Activated CD4-positive, alpha-beta T cell treated with anti-CD3 and anti-CD28 coated beads for 36 hours (primary cell): ENCODE measurements at regions not wholly inside any gene's neighbourhood (a gene's known extent, or its start where the extent isn't known, plus 50 kb on each side); places are given as distances from the start of the nearest gene placed in this dataset.

Experiments
- ATAC-seq: fragments of 200-7000 bp; cut with Tn5 transposase; one replicate; pipeline ENCODE4 v1.10.0; 2021; ENCODE audit warnings: mild to moderate bottlenecking, moderate library complexity
- CTCF ChIA-PET: fragments of 350-600 bp; sonication (Branson Sonifier 250); formaldehyde crosslinking; loops from one replicate; lab custom pipeline; 2021; ENCODE audit warnings: antibody characterized with exemption; lab: Charles Lee
- POLR2A ChIA-PET: fragments of 350-600 bp; sonication (Branson Sonifier 250); formaldehyde crosslinking; loops from one replicate; lab custom pipeline; 2021; ENCODE audit warnings: antibody characterized with exemption, inconsistent platforms; lab: Charles Lee
- DNase-seq: peaks from one replicate; pipeline ENCODE4 v3.0.0-alpha.2; 2020
- H3K27ac Mint-ChIP-seq: one replicate; pipeline ENCODE4 v1.8.0; 2021; ENCODE audit warnings: mixed read lengths
- H3K27me3 Mint-ChIP-seq: one replicate; pipeline ENCODE4 v1.8.0; 2021; ENCODE audit warnings: mixed read lengths
- H3K36me3 Mint-ChIP-seq: one replicate; pipeline ENCODE4 v1.8.0; 2021; ENCODE audit warnings: low read depth, mixed read lengths
- H3K4me1 Mint-ChIP-seq: one replicate; pipeline ENCODE4 v1.8.0; 2021; ENCODE audit warnings: mixed read lengths
- H3K4me3 Mint-ChIP-seq: one replicate; pipeline ENCODE4 v1.8.0; 2021; ENCODE audit warnings: mild to moderate bottlenecking, moderate library complexity, mixed read lengths
- H3K9me3 Mint-ChIP-seq: one replicate; pipeline ENCODE4 v1.8.0; 2021; ENCODE audit warnings: low read depth, mixed read lengths
- intact Hi-C, 2 experiments: fragments of 100-400 bp; cut with DNase I in 1 of 2; cut with micrococcal nuclease in 1 of 2; formaldehyde crosslinking; loops; one replicate each; pipeline versions ENCODE4 v1.14.2 to v1.15.1; 2022 to 2024; cut with DNase I, micrococcal nuclease

DNA sequence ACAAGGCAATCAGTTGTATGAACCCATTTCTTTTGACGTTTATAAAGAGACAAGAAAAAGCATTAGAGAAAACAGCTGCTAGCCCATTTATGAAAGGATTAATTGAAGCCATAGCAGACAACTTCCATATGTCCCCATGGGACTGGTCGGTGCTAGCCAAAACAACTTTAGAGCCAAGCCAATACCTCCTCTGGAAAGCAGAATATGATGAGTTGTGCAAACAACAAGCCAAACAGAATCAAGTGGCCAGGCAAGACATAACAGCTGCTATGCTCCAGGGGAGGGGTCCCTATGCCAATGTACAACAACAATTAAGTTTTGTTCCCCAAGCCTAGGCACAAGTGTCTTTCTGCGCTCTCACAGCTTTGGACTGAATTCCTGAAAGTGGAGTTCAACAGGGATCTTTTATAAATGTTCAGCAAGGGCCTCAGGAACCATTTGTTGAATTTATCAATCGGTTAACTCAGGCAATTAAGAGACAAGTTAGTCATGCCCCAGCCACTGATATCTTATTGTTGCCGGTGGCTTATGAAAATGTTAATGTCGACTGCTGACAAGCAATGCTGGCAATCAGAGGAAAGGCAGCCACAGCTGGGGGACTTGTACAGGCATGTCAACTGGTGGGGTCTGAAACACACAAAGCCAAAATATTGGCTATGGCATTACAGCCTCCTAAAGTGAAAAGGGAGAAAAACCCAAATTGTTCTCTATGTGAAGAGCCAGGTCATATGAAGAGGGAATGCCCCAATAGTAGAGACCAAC lies 1593.1 kb upstream of the TENM4 start:
- no peaks in the 10 kb centered on the region for H3K27me3 Mint-ChIP-seq
- intact Hi-C loops, result no loop called here
- peaks cover 21% of the 10 kb centered on the region for H3K9me3 Mint-ChIP-seq
- no peaks in the 10 kb centered on the region for H3K4me1 Mint-ChIP-seq
- CTCF ChIA-PET, result no interaction called here
- POLR2A ChIA-PET, result no interaction called here
- H3K4me3 Mint-ChIP-seq, result no peak overlapping the region
- H3K36me3 Mint-ChIP-seq, result no peaks in the 10 kb centered on the region
- ATAC-seq, result no peak
- H3K27ac Mint-ChIP-seq, result no peak overlapping the region
- no peak for DNase-seq

DNA sequence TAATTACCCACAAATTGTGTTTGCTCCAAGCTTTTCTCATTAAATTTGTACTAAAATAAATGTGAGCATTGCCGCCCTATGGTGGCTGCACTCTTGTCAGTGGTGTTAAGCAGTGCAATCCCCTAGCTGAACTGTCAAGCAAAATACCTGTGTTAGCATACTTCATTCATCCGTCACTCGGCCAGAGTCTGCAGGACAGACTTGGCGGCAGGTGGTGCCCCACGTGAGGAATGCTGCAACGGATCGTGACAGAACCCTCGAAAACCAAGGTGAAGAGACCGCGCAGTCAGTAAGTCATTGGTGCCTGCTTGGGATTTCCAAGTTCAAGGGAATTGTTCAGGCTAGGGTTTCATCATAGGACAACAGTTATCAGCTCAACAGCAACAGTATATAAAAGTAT lies 1592.1 kb upstream of the TENM4 start:
- Mint-ChIP-seq H3K4me3 (no peak overlapping the region), H3K27me3 (no peaks in the 10 kb centered on the region), H3K27ac (no peak overlapping the region), H3K36me3 (no peaks in the 10 kb centered on the region), H3K4me1 (no peaks in the 10 kb centered on the region), H3K9me3 (peaks cover 18% of the 10 kb centered on the region)
- ChIA-PET CTCF (no interaction called here), POLR2A (no interaction called here)
- ATAC-seq (no peak), DNase-seq (no peak)
- intact Hi-C loops, result no loop called here

DNA sequence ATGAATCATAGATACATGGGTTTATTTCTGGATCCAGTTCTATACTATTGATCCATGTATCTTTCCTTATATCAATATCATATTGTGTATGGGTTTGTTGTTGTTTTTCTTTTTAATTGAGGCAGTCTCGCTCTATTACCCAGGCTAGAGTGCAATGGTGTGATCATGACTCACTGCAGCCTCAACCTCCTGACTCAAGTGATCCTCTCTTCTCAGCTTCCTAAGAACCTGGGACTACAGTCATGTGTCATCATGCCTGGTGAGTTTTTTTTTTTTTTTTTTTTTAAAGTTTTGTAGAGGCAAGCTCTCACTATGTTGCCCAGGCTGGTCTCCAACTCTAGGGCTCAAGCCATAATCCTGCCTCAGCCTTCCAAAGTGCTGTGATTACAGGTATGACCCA lies 1589.4 kb upstream of the TENM4 start:
- ChIA-PET CTCF (no interaction called here), POLR2A (no interaction called here)
- no peaks in the 10 kb centered on the region for H3K27me3 Mint-ChIP-seq
- H3K4me3 Mint-ChIP-seq, result no peak overlapping the region
- no peak overlapping the region for H3K27ac Mint-ChIP-seq
- ATAC-seq (no peak), DNase-seq (no peak)
- intact Hi-C loops, result no loop called here
- H3K4me1 Mint-ChIP-seq, result no peaks in the 10 kb centered on the region
- no peaks in the 10 kb centered on the region for H3K36me3 Mint-ChIP-seq
- H3K9me3 Mint-ChIP-seq, result peaks cover 7% of the 10 kb centered on the region

DNA sequence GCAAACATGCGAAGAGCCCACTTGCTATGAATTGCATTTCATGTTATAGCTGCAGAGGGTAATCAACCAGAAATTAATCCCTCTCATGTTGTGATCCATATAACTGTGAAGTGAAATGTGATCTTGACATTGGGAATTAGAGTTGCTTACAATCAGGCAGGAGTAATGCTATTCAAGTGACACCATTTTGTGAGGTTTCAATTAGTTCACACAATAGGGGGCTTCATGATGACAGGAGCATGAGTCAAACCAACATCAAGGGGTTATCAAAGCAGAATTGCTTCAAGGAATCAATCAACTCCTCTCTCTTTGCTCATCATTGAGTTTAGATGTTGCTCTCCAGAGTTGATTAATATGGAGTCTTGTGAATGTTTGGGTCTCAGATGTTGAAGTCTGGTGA lies 1585.2 kb upstream of the TENM4 start:
- ChIA-PET POLR2A (no interaction called here), CTCF (no interaction called here)
- no peak for ATAC-seq
- intact Hi-C loops, result no loop called here
- no peaks in the 10 kb centered on the region for H3K36me3 Mint-ChIP-seq
- H3K4me1 Mint-ChIP-seq, result no peaks in the 10 kb centered on the region
- peaks cover 5% of the 10 kb centered on the region for H3K9me3 Mint-ChIP-seq
- H3K4me3 Mint-ChIP-seq, result no peak overlapping the region
- no peak for DNase-seq
- no peaks in the 10 kb centered on the region for H3K27me3 Mint-ChIP-seq
- H3K27ac Mint-ChIP-seq, result no peak overlapping the region

DNA sequence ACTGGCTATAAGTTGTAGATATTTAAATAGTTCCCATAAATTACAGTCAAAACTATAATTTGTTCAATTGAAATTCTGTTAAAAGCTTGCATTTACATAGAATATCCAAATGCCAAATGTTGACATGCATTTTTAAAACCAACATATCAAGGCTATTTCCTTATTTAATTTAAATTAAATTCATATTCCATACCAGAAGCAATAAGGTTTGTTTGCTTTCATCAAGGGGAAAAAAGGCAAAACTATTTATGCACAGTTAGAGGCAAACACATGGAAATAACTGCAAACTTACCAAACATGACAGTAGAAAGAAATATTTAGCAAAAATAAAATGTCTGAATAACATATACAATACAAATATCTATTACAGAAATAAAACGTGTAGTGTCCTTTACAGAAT lies 1581.2 kb upstream of the TENM4 start:
- Mint-ChIP-seq H3K27ac (no peak overlapping the region), H3K27me3 (no peaks in the 10 kb centered on the region), H3K4me1 (no peaks in the 10 kb centered on the region), H3K36me3 (no peaks in the 10 kb centered on the region), H3K4me3 (no peak overlapping the region), H3K9me3 (peaks cover 5% of the 10 kb centered on the region)
- intact Hi-C loops, result no loop called here
- CTCF ChIA-PET, result no interaction called here
- POLR2A ChIA-PET, result no interaction called here
- DNase-seq, result no peak
- no peak for ATAC-seq

DNA sequence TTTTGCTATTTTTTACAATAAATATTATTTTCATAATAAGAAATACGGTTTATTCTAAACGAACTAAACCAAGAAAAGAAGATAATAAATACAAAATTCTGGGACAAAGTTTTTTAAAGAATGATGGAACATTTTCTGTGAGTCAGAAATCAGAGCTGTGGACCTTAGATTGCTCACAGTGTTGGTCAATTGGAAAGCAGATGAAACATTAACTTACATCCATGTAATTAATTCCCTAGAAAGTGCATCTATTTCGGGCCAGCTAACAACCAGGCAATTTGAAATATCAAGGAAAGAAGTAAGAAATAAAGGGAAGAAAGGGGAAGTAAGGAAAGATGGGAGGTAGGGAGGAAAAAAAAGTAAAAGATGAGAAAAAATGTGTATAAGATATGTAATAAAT lies 1569.8 kb upstream of the TENM4 start:
- DNase-seq, result no peak
- Mint-ChIP-seq H3K9me3 (peaks cover 12% of the 10 kb centered on the region), H3K4me1 (no peaks in the 10 kb centered on the region), H3K4me3 (no peak overlapping the region), H3K27ac (no peak overlapping the region), H3K36me3 (no peaks in the 10 kb centered on the region), H3K27me3 (no peaks in the 10 kb centered on the region)
- ATAC-seq, result no peak
- ChIA-PET CTCF (interaction anchor here (0.6 to 0.7 kb wide), 2 partner anchors 592 to 937 kb away, joined by 3 read pairs; no protein-coding TSS in a partner anchor), POLR2A (no interaction called here)
- intact Hi-C loops, result no loop called here

DNA sequence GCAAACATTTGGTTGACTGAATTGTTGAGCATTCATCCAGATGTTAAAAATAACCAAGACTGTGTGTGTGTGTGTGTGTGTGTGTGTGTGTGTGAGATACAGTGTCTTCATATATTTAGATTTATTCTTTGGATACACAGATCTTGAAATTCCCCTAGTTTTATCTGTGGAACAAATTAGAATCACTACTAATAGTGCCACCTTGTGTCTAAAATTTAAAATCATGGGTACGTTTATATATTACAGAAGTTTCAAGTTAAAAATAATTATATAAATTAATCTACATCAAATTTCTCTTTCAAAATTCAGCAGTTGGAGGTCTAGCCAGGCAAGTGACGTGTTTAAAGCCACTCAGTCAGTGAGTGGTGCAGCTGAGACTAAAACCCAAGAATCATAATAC lies 1566.2 kb upstream of the TENM4 start:
- Mint-ChIP-seq H3K9me3 (peaks cover 5% of the 10 kb centered on the region), H3K4me3 (no peak overlapping the region), H3K4me1 (no peaks in the 10 kb centered on the region), H3K27ac (no peak overlapping the region), H3K36me3 (no peaks in the 10 kb centered on the region), H3K27me3 (no peaks in the 10 kb centered on the region)
- ATAC-seq (no peak), DNase-seq (no peak)
- ChIA-PET POLR2A (no interaction called here), CTCF (no interaction called here)
- intact Hi-C loops, result no loop called here

DNA sequence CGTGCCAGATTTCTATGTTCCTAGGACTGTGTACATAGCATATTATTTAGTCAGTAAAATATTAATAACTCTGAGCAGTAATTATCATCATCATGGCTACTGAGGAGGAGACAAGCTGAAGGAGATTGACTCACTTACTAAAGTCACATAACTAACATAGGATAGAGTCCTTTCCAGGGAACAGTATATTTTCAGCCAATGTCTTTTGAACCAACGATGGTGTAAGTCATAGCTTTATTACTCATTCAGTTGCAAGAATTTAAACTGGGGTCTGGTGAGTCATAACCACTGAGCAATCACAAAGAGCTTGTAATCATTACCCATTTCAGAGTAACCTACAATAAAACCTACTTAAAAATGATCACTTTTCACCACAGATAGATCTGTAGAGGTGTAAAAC lies 1564.8 kb upstream of the TENM4 start:
- Mint-ChIP-seq H3K9me3 (peaks cover under 1% of the 10 kb centered on the region), H3K4me3 (no peak overlapping the region), H3K4me1 (no peaks in the 10 kb centered on the region), H3K27me3 (no peaks in the 10 kb centered on the region), H3K36me3 (no peaks in the 10 kb centered on the region), H3K27ac (no peak overlapping the region)
- no peak for DNase-seq
- intact Hi-C loops, result no loop called here
- POLR2A ChIA-PET, result no interaction called here
- ATAC-seq, result no peak
- CTCF ChIA-PET, result no interaction called here

DNA sequence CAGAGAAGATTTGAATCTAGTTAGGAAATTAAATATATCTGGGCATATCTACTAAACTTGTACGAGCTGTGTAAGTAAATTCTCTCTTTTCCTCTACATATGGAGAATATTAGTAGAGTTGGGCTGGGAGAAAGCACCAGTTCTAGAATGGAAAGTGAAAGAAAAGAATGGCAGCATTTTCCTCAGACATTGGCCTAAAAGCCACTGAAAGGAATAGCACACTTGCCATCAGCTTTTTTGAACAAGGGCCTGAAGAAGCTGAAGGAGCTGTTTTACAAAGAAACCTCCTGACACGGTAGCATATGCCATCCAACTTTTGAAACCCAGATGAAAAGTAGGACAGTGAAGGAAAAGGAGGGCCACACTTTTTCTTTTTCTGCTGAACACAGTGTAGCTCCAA lies 1563.7 kb upstream of the TENM4 start:
- intact Hi-C loops, result no loop called here
- DNase-seq (no peak), ATAC-seq (no peak)
- Mint-ChIP-seq H3K9me3 (no peaks in the 10 kb centered on the region), H3K27ac (no peak overlapping the region), H3K4me3 (no peak overlapping the region), H3K27me3 (no peaks in the 10 kb centered on the region), H3K36me3 (no peaks in the 10 kb centered on the region), H3K4me1 (no peaks in the 10 kb centered on the region)
- ChIA-PET POLR2A (no interaction called here), CTCF (no interaction called here)

DNA sequence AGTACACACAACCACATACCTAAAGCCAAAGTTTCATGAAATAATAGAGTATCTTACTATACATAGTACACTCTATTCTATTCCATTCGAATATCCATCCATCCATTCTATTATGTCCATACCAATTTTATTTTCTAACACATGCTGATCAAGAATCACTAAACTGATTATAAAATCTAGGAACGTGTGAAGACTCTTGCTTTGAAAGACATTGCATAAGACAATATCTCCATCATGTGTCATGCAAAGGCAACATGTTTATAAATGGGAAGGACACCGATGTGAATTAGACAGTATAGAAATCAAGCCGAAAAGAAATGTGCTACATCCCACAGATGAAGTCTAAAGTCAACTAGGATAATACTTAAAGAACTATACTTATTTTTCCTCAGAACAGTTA lies 1561.5 kb upstream of the TENM4 start:
- Mint-ChIP-seq H3K27ac (no peak overlapping the region), H3K36me3 (no peaks in the 10 kb centered on the region), H3K27me3 (no peaks in the 10 kb centered on the region), H3K4me1 (no peaks in the 10 kb centered on the region), H3K9me3 (peaks cover 5% of the 10 kb centered on the region), H3K4me3 (no peak overlapping the region)
- ChIA-PET CTCF (no interaction called here), POLR2A (no interaction called here)
- no peak for DNase-seq
- intact Hi-C loops, result no loop called here
- no peak for ATAC-seq

DNA sequence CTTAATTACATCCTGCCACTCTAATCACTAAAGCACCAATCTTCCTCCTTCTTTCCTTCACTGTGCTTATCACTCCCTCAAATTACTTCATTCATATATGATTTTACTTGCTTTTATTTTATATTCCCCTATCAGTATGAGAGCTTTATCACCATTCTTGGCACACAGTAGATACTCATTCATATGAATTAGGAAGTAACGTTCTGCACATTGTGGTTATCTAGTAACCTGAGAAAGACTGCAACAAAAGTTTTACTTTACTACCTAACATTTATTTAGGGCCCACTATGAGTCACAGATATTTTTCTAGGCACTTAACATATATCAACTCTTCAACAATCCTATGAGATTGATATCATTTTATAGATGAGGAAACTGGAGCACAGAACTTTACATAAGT lies 1559.9 kb upstream of the TENM4 start:
- Mint-ChIP-seq H3K27ac (no peak overlapping the region), H3K4me1 (no peaks in the 10 kb centered on the region), H3K9me3 (peaks cover 5% of the 10 kb centered on the region), H3K4me3 (no peak overlapping the region), H3K36me3 (no peaks in the 10 kb centered on the region), H3K27me3 (no peaks in the 10 kb centered on the region)
- CTCF ChIA-PET, result no interaction called here
- ATAC-seq (no peak), DNase-seq (no peak)
- POLR2A ChIA-PET, result no interaction called here
- intact Hi-C loops, result no loop called here

DNA sequence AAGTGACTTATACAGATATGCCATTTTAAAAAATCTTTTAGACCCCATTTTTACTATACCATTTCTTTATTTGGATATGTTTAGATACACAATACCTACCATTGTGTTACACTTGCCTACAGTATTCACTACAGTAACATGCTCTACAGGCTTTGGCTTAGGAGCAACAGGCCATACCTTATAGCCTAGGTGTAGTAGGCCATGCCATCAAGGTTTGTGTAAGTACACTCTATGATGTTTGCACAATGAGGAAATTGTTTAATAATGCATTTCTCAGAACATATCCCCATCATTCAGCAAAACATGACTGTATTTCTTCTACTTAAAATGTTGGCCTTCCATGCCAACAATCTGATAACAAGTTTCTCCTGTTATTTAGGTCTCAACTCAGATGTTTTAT lies 1559.5 kb upstream of the TENM4 start:
- DNase-seq, result no peak
- Mint-ChIP-seq H3K27me3 (no peaks in the 10 kb centered on the region), H3K9me3 (peaks cover 5% of the 10 kb centered on the region), H3K27ac (no peak overlapping the region), H3K36me3 (no peaks in the 10 kb centered on the region), H3K4me3 (no peak overlapping the region), H3K4me1 (no peaks in the 10 kb centered on the region)
- ChIA-PET POLR2A (no interaction called here), CTCF (no interaction called here)
- intact Hi-C loops, result no loop called here
- no peak for ATAC-seq

DNA sequence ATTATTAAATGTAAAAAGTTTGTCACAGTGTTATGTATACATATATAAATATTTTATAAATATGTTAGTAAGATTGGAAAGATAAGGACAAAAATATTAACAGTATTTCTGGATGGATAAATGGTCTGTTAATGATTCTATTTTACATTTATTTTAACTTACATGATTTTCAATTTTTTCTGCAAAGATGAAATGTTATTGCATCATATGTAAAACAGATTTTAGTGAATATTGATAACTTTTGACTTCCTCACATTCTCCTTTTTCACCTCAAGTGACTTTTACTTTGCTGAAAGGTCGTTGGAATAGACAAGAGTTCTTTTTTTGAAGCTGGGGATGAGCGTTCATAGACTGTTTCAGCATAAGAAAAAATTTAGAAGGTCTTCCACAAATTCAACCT lies 1554.7 kb upstream of the TENM4 start:
- DNase-seq (no peak), ATAC-seq (no peak)
- Mint-ChIP-seq H3K36me3 (no peaks in the 10 kb centered on the region), H3K9me3 (peaks cover 13% of the 10 kb centered on the region), H3K4me3 (no peak overlapping the region), H3K27me3 (no peaks in the 10 kb centered on the region), H3K4me1 (no peaks in the 10 kb centered on the region), H3K27ac (no peak overlapping the region)
- CTCF ChIA-PET, result no interaction called here
- intact Hi-C loops, result no loop called here
- POLR2A ChIA-PET, result no interaction called here
